ENCODE measurements at regions not wholly inside any gene's neighbourhood (a gene's known extent, or its start where the extent isn't known, plus 50 kb on each side); places are given as distances from the start of the nearest gene placed in this dataset.

GRCh38 chr3:103991-104390, 92.6 kb upstream of the CHL1 start:
- TF ChIP-seq EZH2 (IDR thresholded peaks at IDR 0.05) (no peak), POLR2AphosphoS5 (IDR thresholded peaks at IDR 0.05; ENCODE audit: borderline replicate concordance, low read depth, low read length) (no peak)
